ENCODE measurements at regions not wholly inside any gene's neighbourhood (a gene's known extent, or its start where the extent isn't known, plus 50 kb on each side); places are given as distances from the start of the nearest gene placed in this dataset.
"Not testable (repeated sequence)": the region's sequence is repeated elsewhere in the genome, so short reads cannot be mapped to it uniquely, and the experiment has no call there.

- CTCF ChIA-PET; H3K4me3 Mint-ChIP-seq; H3K36me3 Mint-ChIP-seq (ENCODE audit: low read depth); ATAC-seq; DNase-seq; H3K27ac Mint-ChIP-seq; POLR2A ChIA-PET; H3K4me1 Mint-ChIP-seq (ENCODE audit: low read depth); H3K9me3 Mint-ChIP-seq (ENCODE audit: insufficient read depth); H3K27me3 Mint-ChIP-seq (ENCODE audit: low read depth): not testable (repeated sequence)
These were observed 85.9 kb upstream of the AGAP9 start for GRCh38 chr10:47609311-47609710.

DNA sequence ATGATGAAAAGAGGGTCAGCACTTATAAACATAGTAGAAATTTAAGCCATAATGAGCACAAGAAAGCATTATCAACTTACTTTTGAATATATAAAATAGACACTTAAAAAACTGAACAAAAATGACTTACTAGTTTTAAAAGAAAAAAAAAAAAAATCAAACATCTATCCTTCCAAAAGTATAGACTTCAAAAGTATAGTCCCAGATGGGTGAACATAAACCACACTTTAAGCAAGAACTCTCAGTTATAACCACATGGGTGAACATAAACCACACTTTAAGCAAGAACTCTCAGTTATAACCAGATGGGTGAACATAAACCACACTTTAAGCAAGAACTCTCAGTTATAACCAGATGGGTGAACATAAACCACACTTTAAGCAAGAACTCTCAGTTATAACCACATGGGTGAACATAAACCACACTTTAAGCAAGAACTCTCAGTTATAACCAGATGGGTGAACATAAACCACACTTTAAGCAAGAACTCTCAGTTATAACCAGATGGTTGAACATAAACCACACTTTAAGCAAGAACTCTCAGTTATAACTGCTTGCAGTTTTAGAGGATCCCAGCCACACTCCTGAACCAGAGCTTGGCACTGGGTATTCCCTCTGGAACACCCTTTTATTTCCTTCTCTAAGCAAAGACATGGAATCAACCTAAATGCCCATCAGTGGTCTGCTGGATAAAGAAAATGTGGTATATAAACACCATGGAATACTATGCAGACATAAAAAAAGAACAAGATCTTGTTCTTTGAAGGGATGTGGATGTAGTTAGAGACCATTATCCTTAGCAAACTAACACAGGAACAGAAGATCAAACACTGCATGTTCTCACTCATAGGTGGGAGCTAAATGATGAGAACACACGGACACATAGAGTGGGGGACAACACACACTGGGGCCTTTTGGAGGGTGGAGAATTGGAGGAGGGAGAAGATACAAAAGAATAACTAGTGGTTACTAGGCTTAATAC, 82.6 kb upstream of the AGAP9 start:
- H3K4me1 Mint-ChIP-seq (ENCODE audit: low read depth); H3K9me3 Mint-ChIP-seq (ENCODE audit: insufficient read depth); H3K4me3 Mint-ChIP-seq; CTCF ChIA-PET; H3K27me3 Mint-ChIP-seq (ENCODE audit: low read depth); DNase-seq; H3K27ac Mint-ChIP-seq; POLR2A ChIA-PET; H3K36me3 Mint-ChIP-seq (ENCODE audit: low read depth): not testable (repeated sequence)
- ATAC-seq = peak; percentile 63

DNA sequence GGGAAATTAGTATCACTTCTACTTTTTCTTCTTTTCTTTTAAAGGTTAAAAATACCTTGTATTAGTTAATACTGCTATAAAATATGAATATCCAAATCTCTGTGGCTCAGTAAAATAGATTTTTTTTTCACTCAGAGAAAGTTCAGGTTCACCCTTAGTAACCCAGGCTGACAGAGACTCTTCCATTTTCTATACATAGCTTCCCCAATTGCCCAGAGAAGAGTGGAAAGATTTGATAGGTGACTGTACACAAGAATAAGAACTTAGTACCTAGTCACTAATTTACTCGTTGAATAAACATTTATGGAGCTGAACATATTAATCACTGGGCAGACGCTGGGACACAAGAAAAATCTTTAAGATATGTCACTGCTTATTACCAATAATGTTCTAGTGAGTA, 77.2 kb upstream of the AGAP9 start:
- H3K4me3 Mint-ChIP-seq; H3K4me1 Mint-ChIP-seq (ENCODE audit: low read depth); H3K27ac Mint-ChIP-seq; ATAC-seq; POLR2A ChIA-PET; H3K36me3 Mint-ChIP-seq (ENCODE audit: low read depth); CTCF ChIA-PET; H3K9me3 Mint-ChIP-seq (ENCODE audit: insufficient read depth); DNase-seq; H3K27me3 Mint-ChIP-seq (ENCODE audit: low read depth): not testable (repeated sequence)

- ATAC-seq; H3K9me3 Mint-ChIP-seq (ENCODE audit: insufficient read depth); H3K36me3 Mint-ChIP-seq (ENCODE audit: low read depth); POLR2A ChIA-PET; H3K27me3 Mint-ChIP-seq (ENCODE audit: low read depth); H3K27ac Mint-ChIP-seq; DNase-seq; CTCF ChIA-PET; H3K4me3 Mint-ChIP-seq; H3K4me1 Mint-ChIP-seq (ENCODE audit: low read depth): not testable (repeated sequence)
These were observed 76.7 kb upstream of the AGAP9 start for GRCh38 chr10:47600127-47600526.

DNA sequence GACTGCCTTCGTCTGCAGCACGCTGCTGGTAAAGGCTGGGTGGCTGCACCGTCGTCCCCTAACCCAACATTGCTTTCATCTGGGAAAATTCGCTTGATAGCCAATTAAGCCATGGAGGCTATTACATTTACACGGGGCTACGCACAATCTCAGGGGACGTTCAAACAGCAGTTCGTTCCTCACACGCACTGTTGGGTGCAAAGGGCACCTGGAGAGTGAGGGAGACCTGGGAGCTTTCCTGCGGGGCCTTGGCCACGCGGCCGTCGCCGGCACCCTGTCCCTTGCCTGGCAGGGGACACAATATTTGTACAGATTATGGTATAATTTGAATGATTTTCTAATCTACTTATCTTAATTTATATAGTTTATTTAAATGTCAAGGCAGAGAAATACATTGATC, 76.2 kb upstream of the AGAP9 start:
- H3K4me1 Mint-ChIP-seq (ENCODE audit: low read depth); H3K27ac Mint-ChIP-seq; CTCF ChIA-PET; H3K4me3 Mint-ChIP-seq; H3K9me3 Mint-ChIP-seq (ENCODE audit: insufficient read depth); ATAC-seq; DNase-seq; POLR2A ChIA-PET; H3K36me3 Mint-ChIP-seq (ENCODE audit: low read depth): not testable (repeated sequence)
- peaks cover 10% of the 10 kb centered on the region for H3K27me3 Mint-ChIP-seq (ENCODE audit: low read depth)

DNA sequence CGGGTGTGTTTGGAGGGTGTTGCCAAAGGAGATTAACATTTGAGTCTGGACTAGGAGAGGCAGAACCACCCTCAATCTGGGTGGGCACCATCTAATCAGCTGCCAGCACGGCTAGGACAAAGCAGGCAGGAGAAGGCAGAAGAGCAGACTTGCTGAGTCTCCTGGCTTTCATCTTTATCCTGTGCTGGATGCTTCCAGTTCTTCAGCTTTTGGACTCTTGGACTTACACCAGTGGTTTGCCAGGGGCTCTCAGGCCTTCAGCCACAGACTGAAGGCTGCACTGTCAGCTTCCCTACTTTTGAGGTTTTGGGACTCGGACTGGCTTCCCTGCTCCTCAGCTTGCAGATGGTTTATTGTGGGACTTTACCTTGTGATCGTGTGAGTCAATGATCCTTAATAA, 70.4 kb upstream of the AGAP9 start:
- POLR2A ChIA-PET; ATAC-seq; H3K4me3 Mint-ChIP-seq; H3K36me3 Mint-ChIP-seq (ENCODE audit: low read depth); H3K27ac Mint-ChIP-seq; H3K4me1 Mint-ChIP-seq (ENCODE audit: low read depth); DNase-seq; CTCF ChIA-PET; H3K9me3 Mint-ChIP-seq (ENCODE audit: insufficient read depth): not testable (repeated sequence)
- H3K27me3 Mint-ChIP-seq (ENCODE audit: low read depth) = peaks cover 17% of the 10 kb centered on the region

- H3K36me3 Mint-ChIP-seq (ENCODE audit: low read depth); ATAC-seq; H3K4me3 Mint-ChIP-seq; POLR2A ChIA-PET; H3K4me1 Mint-ChIP-seq (ENCODE audit: low read depth); H3K9me3 Mint-ChIP-seq (ENCODE audit: insufficient read depth); H3K27ac Mint-ChIP-seq; DNase-seq; CTCF ChIA-PET: not testable (repeated sequence)
- H3K27me3 Mint-ChIP-seq (ENCODE audit: low read depth) = peaks cover 17% of the 10 kb centered on the region
These were observed 69.7 kb upstream of the AGAP9 start for GRCh38 chr10:47593129-47593528.

DNA sequence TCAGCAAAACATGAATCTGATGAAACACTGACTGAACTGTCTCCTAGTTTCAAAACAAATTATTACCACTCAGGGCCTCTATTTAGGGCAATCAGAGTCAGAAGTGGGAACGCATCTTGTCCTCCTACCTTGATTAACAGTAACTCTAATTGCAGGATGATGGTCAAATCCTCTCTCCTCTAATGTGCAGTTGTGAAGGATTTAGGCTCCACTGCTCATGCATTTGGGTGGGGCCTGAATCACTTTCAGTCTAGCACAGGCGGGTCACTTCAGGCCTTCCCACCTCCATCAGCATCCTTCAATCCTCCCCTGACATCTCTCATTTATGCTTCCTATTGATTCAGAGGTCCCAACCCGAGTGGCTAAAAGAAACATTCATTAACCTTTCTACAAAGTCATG, 67.5 kb upstream of the AGAP9 start:
- DNase-seq; POLR2A ChIA-PET; H3K4me3 Mint-ChIP-seq; ATAC-seq; H3K4me1 Mint-ChIP-seq (ENCODE audit: low read depth); H3K9me3 Mint-ChIP-seq (ENCODE audit: insufficient read depth); H3K36me3 Mint-ChIP-seq (ENCODE audit: low read depth); CTCF ChIA-PET; H3K27ac Mint-ChIP-seq: not testable (repeated sequence)
- H3K27me3 Mint-ChIP-seq (ENCODE audit: low read depth) = peaks cover 12% of the 10 kb centered on the region

- ATAC-seq; H3K36me3 Mint-ChIP-seq (ENCODE audit: low read depth); POLR2A ChIA-PET; H3K27ac Mint-ChIP-seq; H3K4me3 Mint-ChIP-seq; H3K4me1 Mint-ChIP-seq (ENCODE audit: low read depth); CTCF ChIA-PET; DNase-seq; H3K9me3 Mint-ChIP-seq (ENCODE audit: insufficient read depth): not testable (repeated sequence)
- peaks cover 12% of the 10 kb centered on the region for H3K27me3 Mint-ChIP-seq (ENCODE audit: low read depth)
These were observed 67.1 kb upstream of the AGAP9 start for GRCh38 chr10:47590534-47590933.

- ATAC-seq; POLR2A ChIA-PET; CTCF ChIA-PET; DNase-seq; H3K27me3 Mint-ChIP-seq (ENCODE audit: low read depth); H3K27ac Mint-ChIP-seq; H3K4me1 Mint-ChIP-seq (ENCODE audit: low read depth); H3K4me3 Mint-ChIP-seq; H3K36me3 Mint-ChIP-seq (ENCODE audit: low read depth); H3K9me3 Mint-ChIP-seq (ENCODE audit: insufficient read depth): not testable (repeated sequence)
These were observed 58.6 kb upstream of the AGAP9 start for GRCh38 chr10:47582051-47582450.

GRCh38 chr10:47580063-47580462, 56.6 kb upstream of the AGAP9 start:
- H3K4me1 Mint-ChIP-seq (ENCODE audit: low read depth); CTCF ChIA-PET; H3K9me3 Mint-ChIP-seq (ENCODE audit: insufficient read depth); POLR2A ChIA-PET; H3K4me3 Mint-ChIP-seq; H3K36me3 Mint-ChIP-seq (ENCODE audit: low read depth); H3K27ac Mint-ChIP-seq; ATAC-seq; H3K27me3 Mint-ChIP-seq (ENCODE audit: low read depth); DNase-seq: not testable (repeated sequence)

GRCh38 chr10:47578547-47578946, 55.1 kb upstream of the AGAP9 start:
- H3K27me3 Mint-ChIP-seq (ENCODE audit: low read depth); H3K9me3 Mint-ChIP-seq (ENCODE audit: insufficient read depth); H3K27ac Mint-ChIP-seq; CTCF ChIA-PET; H3K4me1 Mint-ChIP-seq (ENCODE audit: low read depth); H3K4me3 Mint-ChIP-seq; DNase-seq; ATAC-seq; POLR2A ChIA-PET; H3K36me3 Mint-ChIP-seq (ENCODE audit: low read depth): not testable (repeated sequence)

All from activated CD8-positive, alpha-beta T cell treated with anti-CD3 and anti-CD28 coated beads, Interleukin-2, amount 10 ng/mL, durations not matched to agents 7 days and 5 days (primary cell).